ENCODE measurements at regions not wholly inside any gene's neighbourhood (a gene's known extent, or its start where the extent isn't known, plus 50 kb on each side); places are given as distances from the start of the nearest gene placed in this dataset.

DNA sequence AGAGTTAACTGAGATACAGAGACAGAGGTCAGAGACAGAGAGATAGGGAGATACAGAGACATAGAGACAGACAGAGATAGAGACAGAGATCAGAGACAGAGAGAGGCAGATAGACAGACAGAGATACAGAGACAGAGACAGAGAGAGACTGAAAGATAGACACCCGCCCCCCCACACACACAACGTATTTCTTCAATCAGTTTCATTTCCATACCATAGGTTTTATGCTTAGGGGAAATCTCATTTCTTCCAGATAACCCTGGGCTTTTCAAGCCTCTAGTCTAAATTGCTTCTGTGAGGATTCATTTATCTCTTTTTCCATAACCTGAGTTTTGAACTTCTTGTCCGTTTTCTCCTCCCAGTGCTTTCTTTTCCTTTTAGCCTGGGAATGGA lies 94.6 kb downstream of the CD8B2 start:
- Histone ChIP-seq H3K4me3 (ENCODE audit: low read length in 3 of 3) (peak overlapping the region; percentile 8 to 67 (median 50)), H3K4me1 (ENCODE audit: control insufficient read depth in 2 of 3, insufficient read depth in 2 of 3, low read depth in 1 of 3, low read length in 3 of 3) (peaks cover 0 to 6% (median 0%) of the 10 kb centered on the region in 3 donors), H3K27me3 (ENCODE audit: control insufficient read depth, insufficient read depth, low read length) (peaks cover 2% of the 10 kb centered on the region), H3K27ac (ENCODE audit: low read depth in 2 of 2, low read length in 2 of 2) (peak overlapping the region in 1 of 2 donors; percentile 9), H3K36me3 (ENCODE audit: control insufficient read depth in 2 of 3, insufficient read depth in 3 of 3, low read length in 3 of 3) (no peaks in the 10 kb centered on the region), H3K9me3 (ENCODE audit: control insufficient read depth in 2 of 3, insufficient read depth in 1 of 3, low read length in 3 of 3) (no peaks in the 10 kb centered on the region), H3K9ac (ENCODE audit: low read length in 3 of 3) (peak overlapping the region in 1 of 3 donors; percentile 15)
- no peak for FAIRE-seq
- intact Hi-C loops (cut with DNase I): loop anchor here (10.0 kb wide), 1 partner anchor 477 kb away; no protein-coding TSS in a partner anchor
- TF ChIP-seq, protein P1, sequence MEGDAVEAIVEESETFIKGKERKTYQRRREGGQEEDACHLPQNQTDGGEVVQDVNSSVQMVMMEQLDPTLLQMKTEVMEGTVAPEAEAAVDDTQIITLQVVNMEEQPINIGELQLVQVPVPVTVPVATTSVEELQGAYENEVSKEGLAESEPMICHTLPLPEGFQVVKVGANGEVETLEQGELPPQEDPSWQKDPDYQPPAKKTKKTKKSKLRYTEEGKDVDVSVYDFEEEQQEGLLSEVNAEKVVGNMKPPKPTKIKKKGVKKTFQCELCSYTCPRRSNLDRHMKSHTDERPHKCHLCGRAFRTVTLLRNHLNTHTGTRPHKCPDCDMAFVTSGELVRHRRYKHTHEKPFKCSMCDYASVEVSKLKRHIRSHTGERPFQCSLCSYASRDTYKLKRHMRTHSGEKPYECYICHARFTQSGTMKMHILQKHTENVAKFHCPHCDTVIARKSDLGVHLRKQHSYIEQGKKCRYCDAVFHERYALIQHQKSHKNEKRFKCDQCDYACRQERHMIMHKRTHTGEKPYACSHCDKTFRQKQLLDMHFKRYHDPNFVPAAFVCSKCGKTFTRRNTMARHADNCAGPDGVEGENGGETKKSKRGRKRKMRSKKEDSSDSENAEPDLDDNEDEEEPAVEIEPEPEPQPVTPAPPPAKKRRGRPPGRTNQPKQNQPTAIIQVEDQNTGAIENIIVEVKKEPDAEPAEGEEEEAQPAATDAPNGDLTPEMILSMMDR (IDR thresholded peaks at IDR 0.05; ENCODE audit: borderline replicate concordance, extremely low read depth, insufficient read depth): no peak
- DNase-seq: no peak

DNA sequence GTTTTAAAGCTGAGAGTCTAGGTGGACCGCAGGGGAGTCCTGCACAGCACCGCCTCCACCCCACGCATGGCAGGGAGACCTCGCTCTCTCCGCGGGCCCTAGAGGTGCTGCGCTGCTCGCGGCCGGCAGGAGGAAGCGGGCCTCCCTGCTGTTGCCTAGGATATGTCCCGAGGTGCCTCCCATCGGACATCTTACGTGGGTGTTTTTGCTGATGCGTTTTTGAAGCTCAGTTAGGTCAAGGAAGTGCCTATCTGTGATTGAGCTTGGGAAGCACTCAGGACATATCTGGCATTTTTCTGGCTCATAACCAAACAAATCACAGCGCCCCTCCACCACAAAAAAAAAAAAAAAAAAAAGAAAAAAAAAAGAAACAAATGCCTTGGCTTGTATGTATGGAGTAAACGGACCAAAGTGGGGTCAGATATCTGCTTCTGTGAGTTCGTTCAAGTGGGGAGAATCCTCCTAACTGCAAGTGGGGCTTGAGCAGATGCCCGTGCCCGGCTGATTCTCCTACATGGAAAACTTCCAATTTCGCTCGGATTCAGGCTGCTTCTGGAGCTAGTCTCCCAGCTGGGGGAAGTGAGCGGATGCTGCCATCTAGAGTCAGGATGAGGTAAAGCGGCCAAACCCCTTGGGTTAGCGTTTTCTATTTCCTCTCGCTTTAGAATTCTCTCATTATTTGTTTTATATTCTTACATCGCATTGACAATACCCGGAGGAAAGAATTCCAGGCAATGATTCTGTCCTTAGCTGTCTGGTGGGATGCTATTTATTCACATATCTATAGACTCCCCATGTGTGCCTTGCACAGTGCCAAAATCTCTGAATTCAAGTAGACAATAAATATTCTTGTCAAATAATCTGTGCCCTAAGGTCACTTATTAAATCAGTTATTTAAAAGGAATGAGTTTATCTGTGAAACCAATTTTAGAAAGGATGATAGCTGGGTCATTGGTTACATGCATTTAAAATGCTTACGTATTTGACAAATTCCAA lies 95.3 kb downstream of the CD8B2 start:
- peak; percentile 83 to 95 (median 85) for DNase-seq
- Histone ChIP-seq H3K36me3 (ENCODE audit: control insufficient read depth in 2 of 3, insufficient read depth in 3 of 3, low read length in 3 of 3) (no peaks in the 10 kb centered on the region), H3K4me3 (ENCODE audit: low read length in 3 of 3) (peak overlapping the region; percentile 50 to 71 (median 67)), H3K4me1 (ENCODE audit: control insufficient read depth in 2 of 3, insufficient read depth in 2 of 3, low read depth in 1 of 3, low read length in 3 of 3) (peaks cover 0 to 6% (median 0%) of the 10 kb centered on the region in 3 donors), H3K9me3 (ENCODE audit: control insufficient read depth in 2 of 3, insufficient read depth in 1 of 3, low read length in 3 of 3) (no peaks in the 10 kb centered on the region), H3K27ac (ENCODE audit: low read depth in 2 of 2, low read length in 2 of 2) (peak overlapping the region in 1 of 2 donors; percentile 9), H3K27me3 (ENCODE audit: control insufficient read depth, insufficient read depth, low read length) (peaks cover 2% of the 10 kb centered on the region), H3K9ac (ENCODE audit: low read length in 3 of 3) (peak overlapping the region in 2 of 3 donors; percentile 3 to 15)
- TF ChIP-seq, protein P1 (IDR thresholded peaks at IDR 0.05; ENCODE audit: borderline replicate concordance, extremely low read depth, insufficient read depth): peak; percentile 88
- intact Hi-C loops (cut with DNase I): loop anchor here (10.0 kb wide), 1 partner anchor 478 kb away; no protein-coding TSS in a partner anchor
- peak; percentile 57 for FAIRE-seq

DNA sequence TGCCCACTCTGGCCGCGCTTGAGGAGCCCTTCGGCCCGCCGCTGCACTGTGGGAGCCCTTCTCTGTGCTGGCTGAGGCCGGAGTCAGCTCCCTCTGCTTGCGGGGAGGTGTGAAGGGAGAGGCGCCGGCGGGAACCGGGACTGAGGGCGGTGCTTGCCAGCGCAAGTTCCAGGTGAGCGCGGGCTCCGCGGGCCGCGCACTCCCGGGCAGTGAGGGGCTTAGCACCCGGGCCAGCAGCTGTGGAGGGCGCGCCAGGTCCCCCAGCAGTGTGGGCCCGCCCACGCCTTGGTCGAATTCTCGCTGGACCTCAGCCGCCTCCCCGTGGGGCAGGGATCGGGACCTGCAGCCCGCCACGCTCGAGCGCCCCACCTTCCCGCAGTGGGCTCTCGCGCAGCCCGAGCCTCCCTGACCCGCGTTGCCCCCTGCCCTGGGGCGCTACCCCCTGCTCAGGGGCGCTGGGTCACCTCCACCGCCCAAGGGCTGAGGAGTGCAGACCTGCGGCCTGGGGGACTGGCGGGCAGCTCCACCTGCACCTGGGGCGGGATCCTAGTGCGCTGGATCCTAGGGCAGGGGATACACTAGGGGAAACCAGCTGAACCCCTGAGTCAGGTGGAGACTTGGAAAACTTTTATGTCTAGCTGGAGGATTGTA lies 97.3 kb downstream of the CD8B2 start:
- Histone ChIP-seq H3K4me3 (ENCODE audit: low read length in 3 of 3) (no peak overlapping the region), H3K9me3 (ENCODE audit: control insufficient read depth in 2 of 3, insufficient read depth in 1 of 3, low read length in 3 of 3) (no peaks in the 10 kb centered on the region), H3K4me1 (ENCODE audit: control insufficient read depth in 2 of 3, insufficient read depth in 2 of 3, low read depth in 1 of 3, low read length in 3 of 3) (peaks cover 0 to 6% (median 0%) of the 10 kb centered on the region in 3 donors), H3K36me3 (ENCODE audit: control insufficient read depth in 2 of 3, insufficient read depth in 3 of 3, low read length in 3 of 3) (no peaks in the 10 kb centered on the region), H3K27me3 (ENCODE audit: control insufficient read depth, insufficient read depth, low read length) (peaks cover 2% of the 10 kb centered on the region), H3K9ac (ENCODE audit: low read length in 3 of 3) (no peak overlapping the region), H3K27ac (ENCODE audit: low read depth in 2 of 2, low read length in 2 of 2) (no peak overlapping the region)
- no peak for FAIRE-seq
- DNase-seq: no peak
- TF ChIP-seq, protein P1 (IDR thresholded peaks at IDR 0.05; ENCODE audit: borderline replicate concordance, extremely low read depth, insufficient read depth): no peak
- intact Hi-C loops (cut with DNase I): loop anchor here (10.0 kb wide), 1 partner anchor 480 kb away; no protein-coding TSS in a partner anchor
